Testis (tissue), 2 donors: ENCODE measurements at regions not wholly inside any gene's neighbourhood (a gene's known extent, or its start where the extent isn't known, plus 50 kb on each side); places are given as distances from the start of the nearest gene placed in this dataset.

Source experiments
- POLR2A ChIP-seq: fragments of 450-650 bp; IDR thresholded peaks from one replicate; pipeline ENCODE4 v1.6.1; 2017; ENCODE audit warnings: antibody characterized with exemption, mild to moderate bottlenecking, moderate library complexity
- TF ChIP-seq, protein P1 (sequence below), 3 experiments: fragments of 450-650 bp in 2 of 3; fragments of 200-600 bp in 1 of 3; sonication (generic) in 1 of 3; IDR thresholded peaks; one replicate each; pipeline ENCODE4 v1.5.1; 2016 to 2019; ENCODE audit warnings: antibody characterized with exemption in 3 of 3, mild to moderate bottlenecking in 2 of 3, moderate library complexity in 1 of 3

DNA sequence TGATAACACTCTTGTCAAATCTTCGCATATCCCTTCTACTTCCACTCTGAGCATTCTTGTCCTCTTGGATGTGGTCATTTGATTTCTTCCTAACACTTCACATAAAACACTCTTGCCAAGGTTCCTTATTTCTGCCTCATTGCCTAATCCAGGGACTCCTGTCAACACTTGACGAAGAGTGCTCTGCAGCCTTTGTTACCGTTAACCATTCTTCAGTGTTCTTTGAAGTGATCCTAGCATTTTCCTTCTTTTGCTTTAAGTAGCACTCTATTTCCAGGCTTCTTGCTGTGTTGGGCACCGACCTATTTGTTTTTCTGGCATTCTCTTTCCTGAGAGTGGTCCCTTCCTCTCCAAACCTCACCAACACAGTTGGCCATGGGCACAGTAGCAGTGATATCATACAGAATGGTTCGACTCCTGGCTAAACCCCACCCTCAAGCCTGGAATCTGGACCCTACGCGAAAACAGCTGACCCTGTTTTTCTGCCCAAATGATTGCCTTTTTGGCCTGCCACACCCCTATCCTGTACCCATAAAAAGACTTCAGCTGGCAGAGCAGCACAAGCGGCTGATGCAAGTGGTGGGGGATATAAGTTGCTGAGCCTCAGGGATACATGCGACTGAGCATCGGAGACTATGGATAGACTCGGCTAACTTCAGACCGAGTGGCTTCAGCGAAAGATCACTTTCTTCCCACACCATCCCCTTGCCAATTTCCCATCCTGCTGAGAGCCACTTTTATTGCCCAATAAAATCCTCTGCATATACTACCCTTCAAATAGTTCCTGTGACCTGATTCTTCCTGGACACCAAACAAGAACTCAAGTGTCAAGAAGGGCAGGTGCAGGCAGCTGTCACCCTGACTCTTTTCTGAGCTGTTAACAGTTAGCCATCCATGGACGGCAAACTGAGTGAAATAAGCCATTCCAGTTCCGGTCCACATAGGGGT, 820.6 kb downstream of the CCSER2 start:
- TF ChIP-seq, protein P1, sequence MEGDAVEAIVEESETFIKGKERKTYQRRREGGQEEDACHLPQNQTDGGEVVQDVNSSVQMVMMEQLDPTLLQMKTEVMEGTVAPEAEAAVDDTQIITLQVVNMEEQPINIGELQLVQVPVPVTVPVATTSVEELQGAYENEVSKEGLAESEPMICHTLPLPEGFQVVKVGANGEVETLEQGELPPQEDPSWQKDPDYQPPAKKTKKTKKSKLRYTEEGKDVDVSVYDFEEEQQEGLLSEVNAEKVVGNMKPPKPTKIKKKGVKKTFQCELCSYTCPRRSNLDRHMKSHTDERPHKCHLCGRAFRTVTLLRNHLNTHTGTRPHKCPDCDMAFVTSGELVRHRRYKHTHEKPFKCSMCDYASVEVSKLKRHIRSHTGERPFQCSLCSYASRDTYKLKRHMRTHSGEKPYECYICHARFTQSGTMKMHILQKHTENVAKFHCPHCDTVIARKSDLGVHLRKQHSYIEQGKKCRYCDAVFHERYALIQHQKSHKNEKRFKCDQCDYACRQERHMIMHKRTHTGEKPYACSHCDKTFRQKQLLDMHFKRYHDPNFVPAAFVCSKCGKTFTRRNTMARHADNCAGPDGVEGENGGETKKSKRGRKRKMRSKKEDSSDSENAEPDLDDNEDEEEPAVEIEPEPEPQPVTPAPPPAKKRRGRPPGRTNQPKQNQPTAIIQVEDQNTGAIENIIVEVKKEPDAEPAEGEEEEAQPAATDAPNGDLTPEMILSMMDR (IDR thresholded peaks at IDR 0.05), result no peak
- TF ChIP-seq POLR2A, result no peak
